GM23338 (cell line): ENCODE measurements at regions not wholly inside any gene's neighbourhood (a gene's known extent, or its start where the extent isn't known, plus 50 kb on each side); places are given as distances from the start of the nearest gene placed in this dataset.

Experiments used
- ATAC-seq: fragments of 200-7000 bp; cut with Tn5 transposase; 3 replicates; pipeline ENCODE4 v1.9.1; 2020
- DNase-seq: peaks from one replicate; pipeline ENCODE4 v3.0.0-alpha.2; 2015; ENCODE audit warnings: low spot score
- H2AFZ ChIP-seq: fragments of 200-600 bp; sonication (generic); 2 replicates; pipeline ENCODE4 v1.8.0; 2016; ENCODE audit warnings: antibody characterized with exemption, mild to moderate bottlenecking, moderate library complexity
- H3F3A ChIP-seq: fragments of 200-600 bp; sonication (generic); replicated peaks from 2 replicates; pipeline ENCODE4 v1.8.0; 2017; ENCODE audit warnings: antibody characterized with exemption, mixed run types, low read depth
- H3K27ac ChIP-seq: fragments of 200-600 bp; sonication (generic); 2 replicates; pipeline ENCODE4 v1.6.1; 2016; ENCODE audit warnings: low read depth
- H3K27me3 ChIP-seq: fragments of 200-600 bp; sonication (generic); 2 replicates; pipeline ENCODE4 v1.8.0; 2016; ENCODE audit warnings: mild to moderate bottlenecking, mixed run types, moderate library complexity; ENCODE audit not compliant: insufficient read depth
- H3K36me3 ChIP-seq: fragments of 200-600 bp; sonication (generic); 2 replicates; pipeline ENCODE4 v1.8.0; 2016; ENCODE audit warnings: mild to moderate bottlenecking; ENCODE audit not compliant: insufficient read depth
- H3K4me1 ChIP-seq: fragments of 200-600 bp; sonication (generic); 2 replicates; pipeline ENCODE4 v1.8.0; 2016; ENCODE audit warnings: mild to moderate bottlenecking, moderate library complexity; ENCODE audit not compliant: insufficient read depth
- H3K4me2 ChIP-seq: fragments of 200-600 bp; sonication (generic); 2 replicates; pipeline ENCODE4 v1.7.1; 2017; ENCODE audit warnings: mixed run types
- H3K4me3 ChIP-seq: fragments of 200-600 bp; sonication (generic); 2 replicates; pipeline ENCODE4 v1.6.1; 2016; ENCODE audit warnings: mixed run types
- H3K79me2 ChIP-seq: fragments of 200-600 bp; sonication (generic); replicated peaks from 2 replicates; pipeline ENCODE4 v1.8.0; 2017; ENCODE audit warnings: mild to moderate bottlenecking; ENCODE audit not compliant: insufficient read depth
- H3K9me2 ChIP-seq: fragments of 200-600 bp; sonication (generic); 2 replicates; pipeline ENCODE4 v1.8.0; 2017; ENCODE audit not compliant: insufficient read depth
- H4K20me1 ChIP-seq: fragments of 200-600 bp; sonication (generic); replicated peaks from 2 replicates; pipeline ENCODE4 v1.8.0; 2017; ENCODE audit warnings: mild to moderate bottlenecking; ENCODE audit not compliant: insufficient read depth
- H3K27ac Mint-ChIP-seq: 2 replicates; pipeline ENCODE4 v1.8.0; 2020; ENCODE audit warnings: inconsistent platforms, mild to moderate bottlenecking, moderate library complexity, mixed read lengths
- H3K27me3 Mint-ChIP-seq: 3 replicates; pipeline ENCODE4 v1.8.0; 2022; ENCODE audit warnings: low read depth, mild to moderate bottlenecking, moderate library complexity, mixed read lengths, inconsistent platforms; ENCODE audit not compliant: insufficient read depth, poor library complexity
- H3K36me3 Mint-ChIP-seq: 3 replicates; pipeline ENCODE4 v1.8.0; 2021; ENCODE audit warnings: low read depth, mild to moderate bottlenecking, inconsistent platforms, moderate library complexity, mixed read lengths
- H3K4me1 Mint-ChIP-seq: 3 replicates; pipeline ENCODE4 v1.8.0; 2020; ENCODE audit warnings: mild to moderate bottlenecking, inconsistent platforms, mixed read lengths
- H3K4me3 Mint-ChIP-seq: 3 replicates; pipeline ENCODE4 v1.8.0; 2021; ENCODE audit warnings: moderate library complexity, mild to moderate bottlenecking, inconsistent platforms, mixed read lengths
- H3K9me3 Mint-ChIP-seq: 3 replicates; pipeline ENCODE4 v1.8.0; 2020; ENCODE audit warnings: moderate library complexity, mild to moderate bottlenecking, inconsistent platforms, mixed read lengths
- CREB1 ChIP-seq: fragments of 250-450 bp; sonication (Bioruptor Pico); IDR thresholded peaks from 2 replicates; pipeline ENCODE4 v1.5.0; 2020; ENCODE audit warnings: low read depth, mild to moderate bottlenecking, moderate library complexity
- CTCF ChIP-seq, 2 experiments: fragments of 200-600 bp in 1 of 2; sonication (generic) in 1 of 2; conservative IDR thresholded peaks; 2 replicates each; pipeline versions ENCODE4 v1.5.1 to v1.6.1; 2016 to 2017; ENCODE audit warnings: antibody characterized with exemption in 2 of 2, low read depth in 2 of 2, mild to moderate bottlenecking in 2 of 2, moderate library complexity in 1 of 2
- ETS1 ChIP-seq: IDR thresholded peaks from 2 replicates; pipeline ENCODE4 v1.6.1; 2016; ENCODE audit warnings: antibody characterized with exemption
- EZH2 ChIP-seq: fragments of 200-600 bp; sonication (generic); IDR thresholded peaks from one replicate; pipeline ENCODE4 v1.8.0; 2017; ENCODE audit warnings: antibody characterized with exemption, mild to moderate bottlenecking, low read depth; ENCODE audit not compliant: unreplicated experiment
- EZH2phosphoT487 ChIP-seq: fragments of 200-600 bp; sonication (generic); IDR thresholded peaks from one replicate; pipeline ENCODE4 v1.8.1; 2018; ENCODE audit warnings: antibody characterized with exemption; ENCODE audit not compliant: unreplicated experiment
- JUNB ChIP-seq: IDR thresholded peaks from one replicate; pipeline ENCODE4 v1.6.1; 2016; ENCODE audit warnings: antibody characterized with exemption; ENCODE audit not compliant: unreplicated experiment
- NANOG ChIP-seq: IDR thresholded peaks from 2 replicates; pipeline ENCODE4 v1.6.1; 2016; ENCODE audit warnings: antibody characterized with exemption, borderline replicate concordance
- POLR2AphosphoS5 ChIP-seq: IDR thresholded peaks from 2 replicates; pipeline ENCODE4 v1.6.1; 2016; ENCODE audit warnings: antibody characterized with exemption, low read depth
- REST ChIP-seq: IDR thresholded peaks from one replicate; pipeline ENCODE4 v1.6.1; 2018; ENCODE audit warnings: antibody characterized with exemption; ENCODE audit not compliant: unreplicated experiment
- STAT1 ChIP-seq: IDR thresholded peaks from one replicate; pipeline ENCODE4 v1.6.1; 2016; ENCODE audit warnings: antibody characterized with exemption; ENCODE audit not compliant: unreplicated experiment
- ZNF114 ChIP-seq: fragments of 250-450 bp; sonication (Bioruptor Pico); IDR thresholded peaks from 2 replicates; pipeline ENCODE4 v1.5.0; 2020; ENCODE audit warnings: mild to moderate bottlenecking, moderate library complexity
- ZNF331 ChIP-seq: fragments of 250-450 bp; sonication (Bioruptor Pico); IDR thresholded peaks from 2 replicates; pipeline ENCODE4 v1.5.0; 2020; ENCODE audit warnings: low read depth, mild to moderate bottlenecking, moderate library complexity
- ZNF462 ChIP-seq: fragments of 250-450 bp; sonication (Bioruptor Pico); IDR thresholded peaks from 2 replicates; pipeline ENCODE4 v1.5.0; 2020; ENCODE audit warnings: mild to moderate bottlenecking, moderate library complexity

GRCh38 chr16:65222536-65222935 is 100.7 kb upstream of the CDH11 start:
- Histone ChIP-seq H3K4me3 (no peak overlapping the region), H3K79me2 (no peaks in the 10 kb centered on the region), H3F3A (peaks cover 8% of the 10 kb centered on the region; the same call in 1 of the 2 replicates), H3K27me3 (peaks cover 24% of the 10 kb centered on the region; the same call in 1 of the 2 replicates), H4K20me1 (peaks cover under 1% of the 10 kb centered on the region; the same call in 1 of the 2 replicates), H3K36me3 (0 out of 2 replicates have a peak, but pooled peaks cover 2% of the 10 kb centered on the region), H3K4me1 (peaks cover 51% of the 10 kb centered on the region), H3K9me2 (no peaks in the 10 kb centered on the region), H3K4me2 (no peak overlapping the region), H2AFZ (no peak overlapping the region), H3K27ac (no peak overlapping the region)
- Mint-ChIP-seq H3K4me1 (peaks cover 42% of the 10 kb centered on the region), H3K9me3 (no peaks in the 10 kb centered on the region), H3K4me3 (no peak overlapping the region), H3K36me3 (peaks cover 6% of the 10 kb centered on the region; the same call in 2 of the 3 replicates), H3K27me3 (peaks cover 4% of the 10 kb centered on the region), H3K27ac (no peak overlapping the region)
- ATAC-seq (no peak), DNase-seq (no peak)
- TF ChIP-seq ZNF462 = no peak
- TF ChIP-seq REST = no peak
- TF ChIP-seq CREB1 (CRISPR knock-in tag) = no peak
- TF ChIP-seq ETS1 = no peak
- TF ChIP-seq POLR2AphosphoS5 = no peak
- TF ChIP-seq NANOG = no peak
- TF ChIP-seq STAT1 = no peak
- TF ChIP-seq ZNF114 = no peak
- no peak for TF ChIP-seq EZH2phosphoT487
- TF ChIP-seq CTCF (conservative IDR thresholded peaks at IDR 0.05; ENCODE audit: low read depth in 2 of 2) = no peak
- TF ChIP-seq ZNF331 = no peak
- TF ChIP-seq EZH2 = no peak
- TF ChIP-seq JUNB = no peak
